ENCODE measurements at regions not wholly inside any gene's neighbourhood (a gene's known extent, or its start where the extent isn't known, plus 50 kb on each side); places are given as distances from the start of the nearest gene placed in this dataset.
"Not testable (repeated sequence)": the region's sequence is repeated elsewhere in the genome, so short reads cannot be mapped to it uniquely, and the experiment has no call there.

DNA sequence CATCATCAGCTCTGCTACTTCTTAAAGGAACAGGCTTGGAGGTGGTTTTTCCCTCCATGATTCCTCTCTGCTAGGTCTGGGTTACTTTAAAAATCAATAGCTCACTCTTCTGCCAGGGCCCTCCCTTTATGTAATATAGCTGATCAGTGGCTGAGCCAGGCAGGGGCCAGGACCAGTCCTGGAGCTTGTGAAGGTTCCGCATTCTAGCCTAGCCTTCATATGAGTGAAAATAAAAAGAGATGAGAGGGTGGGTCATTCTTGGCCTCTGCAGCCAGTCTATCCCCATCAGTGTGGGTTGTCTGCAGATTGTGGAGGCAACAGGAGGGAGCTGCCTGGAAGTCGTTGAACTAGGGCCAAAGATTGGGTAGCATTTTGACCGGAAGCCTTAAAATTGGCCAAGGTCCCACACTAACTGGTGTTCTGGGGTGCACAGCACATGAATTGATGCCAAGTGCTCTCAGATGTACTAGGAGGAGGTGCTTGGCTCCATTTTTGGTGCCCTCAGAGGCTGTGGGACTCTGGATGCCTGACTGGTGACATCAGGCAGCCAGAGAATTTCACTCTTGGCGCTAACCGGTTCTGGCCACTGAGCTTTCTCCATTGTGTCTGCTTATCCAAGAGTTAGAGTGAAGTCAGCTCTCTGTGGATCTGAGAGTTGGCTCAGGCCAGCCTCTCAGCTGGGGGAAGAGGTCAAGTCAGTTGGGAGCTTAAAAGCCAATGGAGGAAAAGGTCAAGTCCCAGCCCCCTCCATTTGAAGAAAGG, 93.7 kb upstream of the FAM72C start:
- H3K9me3 ChIP-seq (ENCODE audit: control insufficient read depth in 1 of 2, insufficient read depth in 1 of 2, low read length in 2 of 2); H3K4me1 ChIP-seq (ENCODE audit: insufficient read depth, low read length); H3K36me3 Mint-ChIP-seq (ENCODE audit: low read depth); DNase-seq; H3K9me3 Mint-ChIP-seq; intact Hi-C loops (cut with DNase I, micrococcal nuclease); CTCF ChIA-PET; H3K27ac Mint-ChIP-seq; H3K36me3 ChIP-seq (ENCODE audit: insufficient read depth, low read length); ATAC-seq (ENCODE audit: poor library complexity); H3K27ac ChIP-seq (ENCODE audit: low read depth in 1 of 2, low read length in 2 of 2); H3K27me3 ChIP-seq (ENCODE audit: control insufficient read depth in 1 of 2, insufficient read depth in 2 of 2, low read length in 2 of 2); H3K4me3 Mint-ChIP-seq; H3K27me3 Mint-ChIP-seq; H3K4me1 Mint-ChIP-seq (ENCODE audit: low read depth); POLR2A ChIA-PET; H3K4me3 ChIP-seq (ENCODE audit: low read length): not testable (repeated sequence)

DNA sequence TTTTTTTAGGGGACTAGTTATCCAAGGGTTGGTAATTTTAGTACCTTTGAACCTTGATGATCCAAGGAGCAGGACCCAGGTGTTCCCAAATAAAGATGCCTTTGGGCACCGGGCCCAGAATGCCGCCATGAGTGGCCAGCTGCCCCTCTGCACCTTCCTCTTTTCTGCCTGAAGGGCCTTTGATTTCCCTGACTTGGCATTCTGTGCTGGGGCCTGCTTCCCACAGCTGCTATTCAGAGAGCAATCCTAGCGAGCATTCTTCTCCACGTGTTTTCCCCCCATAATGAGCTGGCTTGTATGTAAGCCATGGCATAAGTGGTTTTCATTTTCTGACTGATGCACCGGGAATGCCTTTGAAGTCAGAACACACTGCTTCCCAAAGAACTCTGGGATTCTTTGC, 77.6 kb upstream of the FAM72C start:
- H3K27ac ChIP-seq (ENCODE audit: low read depth in 1 of 2, low read length in 2 of 2); H3K4me1 Mint-ChIP-seq (ENCODE audit: low read depth); ATAC-seq (ENCODE audit: poor library complexity); H3K4me3 ChIP-seq (ENCODE audit: low read length); H3K27me3 Mint-ChIP-seq; H3K9me3 ChIP-seq (ENCODE audit: control insufficient read depth in 1 of 2, insufficient read depth in 1 of 2, low read length in 2 of 2); H3K27ac Mint-ChIP-seq; H3K27me3 ChIP-seq (ENCODE audit: control insufficient read depth in 1 of 2, insufficient read depth in 2 of 2, low read length in 2 of 2); intact Hi-C loops (cut with DNase I, micrococcal nuclease); H3K36me3 ChIP-seq (ENCODE audit: insufficient read depth, low read length); POLR2A ChIA-PET; DNase-seq; H3K4me1 ChIP-seq (ENCODE audit: insufficient read depth, low read length); H3K36me3 Mint-ChIP-seq (ENCODE audit: low read depth); H3K4me3 Mint-ChIP-seq; CTCF ChIA-PET; H3K9me3 Mint-ChIP-seq: not testable (repeated sequence)

DNA sequence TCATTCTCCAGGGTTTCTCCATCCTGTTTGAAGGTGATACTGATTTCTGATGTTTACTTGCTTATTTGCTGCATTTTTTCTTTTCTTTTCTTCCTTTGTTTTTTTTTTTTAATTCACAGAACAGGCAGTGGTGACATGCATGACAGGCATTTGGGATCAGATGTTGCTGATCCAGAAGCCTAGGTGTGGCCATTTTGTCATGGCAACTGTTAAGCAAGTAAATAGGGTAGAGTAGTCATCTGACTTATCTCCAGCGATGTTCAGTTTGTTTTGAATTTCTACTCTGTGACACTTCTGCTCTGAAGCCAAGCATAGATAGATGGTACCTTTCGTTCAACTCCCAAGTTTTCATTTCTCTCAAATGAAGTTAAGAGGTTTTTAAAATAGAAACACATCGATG, 74.9 kb upstream of the FAM72C start:
- DNase-seq; intact Hi-C loops (cut with DNase I, micrococcal nuclease); H3K4me3 ChIP-seq (ENCODE audit: low read length); H3K27me3 Mint-ChIP-seq; H3K9me3 ChIP-seq (ENCODE audit: control insufficient read depth in 1 of 2, insufficient read depth in 1 of 2, low read length in 2 of 2); H3K27ac Mint-ChIP-seq; H3K4me1 ChIP-seq (ENCODE audit: insufficient read depth, low read length); CTCF ChIA-PET; H3K4me1 Mint-ChIP-seq (ENCODE audit: low read depth); H3K27me3 ChIP-seq (ENCODE audit: control insufficient read depth in 1 of 2, insufficient read depth in 2 of 2, low read length in 2 of 2); POLR2A ChIA-PET; H3K36me3 ChIP-seq (ENCODE audit: insufficient read depth, low read length); H3K27ac ChIP-seq (ENCODE audit: low read depth in 1 of 2, low read length in 2 of 2); H3K9me3 Mint-ChIP-seq; H3K36me3 Mint-ChIP-seq (ENCODE audit: low read depth); H3K4me3 Mint-ChIP-seq: not testable (repeated sequence)
- ATAC-seq (ENCODE audit: poor library complexity), result peak; percentile 16

GRCh38 chr1:144045751-144046546, 74.2 kb upstream of the FAM72C start:
- H3K27ac ChIP-seq (ENCODE audit: low read depth in 1 of 2, low read length in 2 of 2); H3K4me1 Mint-ChIP-seq (ENCODE audit: low read depth); H3K27ac Mint-ChIP-seq; H3K36me3 ChIP-seq (ENCODE audit: insufficient read depth, low read length); H3K27me3 ChIP-seq (ENCODE audit: control insufficient read depth in 1 of 2, insufficient read depth in 2 of 2, low read length in 2 of 2); CTCF ChIA-PET; intact Hi-C loops (cut with DNase I, micrococcal nuclease); H3K9me3 Mint-ChIP-seq; H3K36me3 Mint-ChIP-seq (ENCODE audit: low read depth); H3K4me1 ChIP-seq (ENCODE audit: insufficient read depth, low read length); H3K4me3 ChIP-seq (ENCODE audit: low read length); H3K27me3 Mint-ChIP-seq; H3K4me3 Mint-ChIP-seq; H3K9me3 ChIP-seq (ENCODE audit: control insufficient read depth in 1 of 2, insufficient read depth in 1 of 2, low read length in 2 of 2); POLR2A ChIA-PET: not testable (repeated sequence)
- peak; percentile 97 for ATAC-seq (ENCODE audit: poor library complexity)
- peak in 8 of 14 experiments; percentile 1 to 53 (median 28) for DNase-seq

- H3K9me3 ChIP-seq (ENCODE audit: control insufficient read depth in 1 of 2, insufficient read depth in 1 of 2, low read length in 2 of 2); H3K4me3 ChIP-seq (ENCODE audit: low read length); ATAC-seq (ENCODE audit: poor library complexity); DNase-seq; H3K27me3 ChIP-seq (ENCODE audit: control insufficient read depth in 1 of 2, insufficient read depth in 2 of 2, low read length in 2 of 2); POLR2A ChIA-PET; H3K4me3 Mint-ChIP-seq; intact Hi-C loops (cut with DNase I, micrococcal nuclease); H3K27ac Mint-ChIP-seq; H3K9me3 Mint-ChIP-seq; CTCF ChIA-PET; H3K4me1 ChIP-seq (ENCODE audit: insufficient read depth, low read length); H3K27ac ChIP-seq (ENCODE audit: low read depth in 1 of 2, low read length in 2 of 2); H3K4me1 Mint-ChIP-seq (ENCODE audit: low read depth); H3K27me3 Mint-ChIP-seq; H3K36me3 ChIP-seq (ENCODE audit: insufficient read depth, low read length); H3K36me3 Mint-ChIP-seq (ENCODE audit: low read depth): not testable (repeated sequence)
These were observed 70.5 kb upstream of the FAM72C start for GRCh38 chr1:144042251-144042650.

DNA sequence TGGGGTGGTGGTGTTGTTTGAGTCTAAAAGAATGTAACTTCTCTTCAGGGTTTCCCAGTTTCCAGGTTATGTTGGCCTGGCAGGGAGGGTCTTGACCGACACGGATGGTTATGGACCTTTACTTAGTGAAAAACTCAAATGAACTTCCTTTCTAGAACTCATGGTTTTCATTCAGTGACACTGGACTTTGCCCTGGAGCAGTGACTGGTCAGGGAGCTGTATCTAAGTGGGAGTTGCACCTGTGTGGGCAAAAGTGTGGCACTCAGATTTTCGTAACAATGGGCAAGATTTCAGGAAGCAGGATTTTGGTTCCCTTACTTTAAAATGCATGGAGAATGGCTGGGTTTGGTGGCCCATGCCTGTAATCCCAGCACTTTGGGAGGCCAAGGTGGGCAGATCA, 68.5 kb upstream of the FAM72C start:
- H3K27me3 ChIP-seq (ENCODE audit: control insufficient read depth in 1 of 2, insufficient read depth in 2 of 2, low read length in 2 of 2); H3K9me3 Mint-ChIP-seq; intact Hi-C loops (cut with DNase I, micrococcal nuclease); ATAC-seq (ENCODE audit: poor library complexity); CTCF ChIA-PET; H3K4me1 ChIP-seq (ENCODE audit: insufficient read depth, low read length); H3K4me3 ChIP-seq (ENCODE audit: low read length); H3K4me1 Mint-ChIP-seq (ENCODE audit: low read depth); H3K27ac ChIP-seq (ENCODE audit: low read depth in 1 of 2, low read length in 2 of 2); H3K9me3 ChIP-seq (ENCODE audit: control insufficient read depth in 1 of 2, insufficient read depth in 1 of 2, low read length in 2 of 2); POLR2A ChIA-PET; H3K27ac Mint-ChIP-seq; DNase-seq; H3K27me3 Mint-ChIP-seq; H3K36me3 Mint-ChIP-seq (ENCODE audit: low read depth); H3K36me3 ChIP-seq (ENCODE audit: insufficient read depth, low read length); H3K4me3 Mint-ChIP-seq: not testable (repeated sequence)

GRCh38 chr1:144034045-144034444, 62.3 kb upstream of the FAM72C start:
- H3K9me3 Mint-ChIP-seq; H3K27ac ChIP-seq (ENCODE audit: low read depth in 1 of 2, low read length in 2 of 2); H3K4me1 Mint-ChIP-seq (ENCODE audit: low read depth); POLR2A ChIA-PET; H3K4me3 ChIP-seq (ENCODE audit: low read length); H3K36me3 ChIP-seq (ENCODE audit: insufficient read depth, low read length); intact Hi-C loops (cut with DNase I, micrococcal nuclease); H3K36me3 Mint-ChIP-seq (ENCODE audit: low read depth); H3K27me3 ChIP-seq (ENCODE audit: control insufficient read depth in 1 of 2, insufficient read depth in 2 of 2, low read length in 2 of 2); H3K4me1 ChIP-seq (ENCODE audit: insufficient read depth, low read length); H3K4me3 Mint-ChIP-seq; DNase-seq; H3K9me3 ChIP-seq (ENCODE audit: control insufficient read depth in 1 of 2, insufficient read depth in 1 of 2, low read length in 2 of 2); ATAC-seq (ENCODE audit: poor library complexity); H3K27me3 Mint-ChIP-seq; H3K27ac Mint-ChIP-seq; CTCF ChIA-PET: not testable (repeated sequence)
